CD4-positive, alpha-beta T cell treated with Interleukin-17A for 4 hours (primary cell): ENCODE measurements at regions not wholly inside any gene's neighbourhood (a gene's known extent, or its start where the extent isn't known, plus 50 kb on each side); places are given as distances from the start of the nearest gene placed in this dataset.

Source experiments
- DNase-seq: peaks from one replicate; pipeline ENCODE4 v3.0.0-alpha.2; 2020; ENCODE audit warnings: mixed read lengths

DNA sequence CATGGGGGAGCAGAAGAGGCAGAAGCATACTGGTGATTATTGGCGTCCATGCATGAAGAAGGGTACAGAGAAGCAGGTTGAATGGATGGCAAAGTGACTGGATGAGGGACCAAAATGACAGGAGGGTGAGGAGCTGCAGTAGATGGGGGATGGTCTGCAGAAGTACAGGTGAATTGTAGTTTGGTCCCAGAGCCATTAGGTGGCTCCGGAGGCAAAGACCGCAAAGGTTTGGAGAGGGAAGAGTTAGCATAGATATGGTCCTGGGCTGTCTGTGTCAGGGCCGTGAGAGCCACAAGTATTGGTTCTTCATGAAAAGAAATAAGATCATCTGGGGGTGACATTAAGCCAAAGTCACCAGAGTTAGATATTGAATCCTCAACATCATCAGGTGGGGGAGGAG is 59.0 kb upstream of the ZNF726 start:
- no peak for DNase-seq

DNA sequence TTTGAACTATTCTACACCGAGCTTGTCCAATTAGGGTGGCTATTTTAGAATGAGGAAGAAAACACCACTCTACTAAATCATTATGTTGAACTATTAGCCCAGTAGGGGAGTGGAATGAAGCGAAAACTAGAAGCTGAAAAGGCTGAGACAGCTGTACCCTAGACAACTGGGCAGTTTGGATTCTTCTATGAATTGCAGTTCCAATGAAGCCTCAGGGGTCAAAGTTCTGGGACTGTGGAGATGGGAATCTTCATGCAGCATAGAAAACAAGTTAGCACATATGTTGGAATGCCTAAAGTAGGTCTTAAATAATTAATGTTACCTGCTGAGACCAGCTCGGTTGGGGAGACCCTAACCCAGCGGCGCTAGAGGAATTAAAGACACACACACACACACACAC is 62.7 kb upstream of the ZNF726 start:
- DNase-seq, result no peak

DNA sequence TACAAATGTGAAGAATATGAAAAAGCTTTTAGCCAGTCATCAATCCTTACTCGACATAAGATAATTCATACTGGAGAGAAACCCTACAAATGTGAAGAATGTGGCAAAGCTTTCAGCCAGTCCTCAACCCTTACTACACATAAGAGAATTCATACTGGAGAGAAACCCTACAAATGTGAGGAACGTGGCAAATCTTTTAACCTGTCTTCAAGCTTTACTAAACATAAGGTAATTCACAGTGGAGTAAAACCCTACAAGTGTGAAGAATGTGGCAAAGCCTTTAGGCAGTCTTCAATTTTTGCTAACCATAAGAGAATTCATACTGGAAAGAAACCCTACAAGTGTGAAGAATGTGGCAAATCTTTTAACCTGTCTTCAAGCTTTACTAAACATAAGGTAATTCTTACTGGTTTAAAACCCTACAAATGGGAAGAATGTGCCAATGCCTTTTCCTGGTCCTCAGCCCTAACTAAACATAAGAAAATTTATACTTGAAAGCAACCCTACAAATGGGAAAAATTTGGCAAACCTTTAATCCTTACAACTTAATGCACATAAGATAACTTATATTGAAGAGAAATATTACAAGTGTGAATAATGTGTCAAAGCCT is 74.1 kb upstream of the ZNF681 start:
- DNase-seq, result no peak

DNA sequence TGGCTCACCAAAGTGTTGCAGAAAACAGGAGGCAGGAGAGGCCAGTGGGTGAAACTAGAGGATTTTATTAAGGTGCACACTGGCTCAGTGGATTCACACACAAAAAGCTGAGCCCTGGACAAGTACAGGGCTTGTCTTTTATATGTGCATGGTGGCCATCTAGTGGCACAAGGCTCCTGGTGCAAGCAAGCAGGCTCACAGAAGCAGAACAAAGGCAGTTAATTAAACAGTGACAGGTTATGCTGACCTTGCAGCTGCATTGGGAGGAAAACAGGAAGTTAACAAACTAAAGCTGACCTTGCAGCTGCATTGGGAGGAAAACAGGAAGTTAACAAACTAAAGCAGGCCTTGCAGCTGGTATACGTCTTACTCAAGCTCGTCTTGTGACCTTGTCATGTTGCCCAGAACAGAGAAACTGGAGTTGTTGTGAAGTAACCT is 65.3 kb upstream of the ZNF681 start:
- DNase-seq, result no peak

DNA sequence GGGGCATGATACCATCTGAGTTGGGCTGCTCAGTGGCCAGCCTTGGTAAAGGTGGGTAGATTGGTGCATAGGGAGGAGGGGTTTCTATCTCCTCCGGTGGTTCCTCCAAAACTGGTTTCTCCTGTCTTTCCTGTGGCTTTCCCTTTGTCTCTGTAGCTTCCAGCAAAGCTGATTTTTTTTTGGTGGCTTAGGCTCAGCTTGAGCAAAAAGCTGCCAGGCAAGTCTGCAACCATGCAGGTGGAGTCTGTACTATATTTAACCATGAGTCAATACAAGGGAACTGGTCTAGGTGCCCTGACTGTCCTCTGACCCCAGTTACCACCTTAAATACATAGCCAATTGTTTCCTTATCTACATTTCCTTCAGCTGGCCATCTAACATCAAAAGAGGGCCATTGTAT is 64.0 kb upstream of the ZNF681 start:
- no peak for DNase-seq

DNA sequence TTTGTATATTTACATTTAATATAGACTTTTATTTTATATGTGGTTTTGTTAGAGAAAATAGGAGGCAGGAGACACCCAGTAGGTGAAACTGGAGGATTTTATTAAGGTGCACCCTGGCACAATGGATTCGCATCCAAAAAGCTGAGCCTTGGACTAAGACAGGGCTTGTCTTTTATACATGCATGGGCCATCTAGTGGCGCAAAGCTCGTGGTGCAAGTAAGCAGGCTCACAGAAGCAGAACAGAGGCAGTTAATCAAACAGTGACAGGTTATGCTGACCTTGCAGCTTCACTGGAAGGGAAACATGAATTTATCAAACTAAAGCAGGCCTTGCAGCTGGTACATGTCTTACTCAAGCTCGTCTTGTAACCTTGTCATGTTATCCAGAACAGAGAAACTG is 58.8 kb upstream of the ZNF681 start:
- peak; percentile 56 for DNase-seq

DNA sequence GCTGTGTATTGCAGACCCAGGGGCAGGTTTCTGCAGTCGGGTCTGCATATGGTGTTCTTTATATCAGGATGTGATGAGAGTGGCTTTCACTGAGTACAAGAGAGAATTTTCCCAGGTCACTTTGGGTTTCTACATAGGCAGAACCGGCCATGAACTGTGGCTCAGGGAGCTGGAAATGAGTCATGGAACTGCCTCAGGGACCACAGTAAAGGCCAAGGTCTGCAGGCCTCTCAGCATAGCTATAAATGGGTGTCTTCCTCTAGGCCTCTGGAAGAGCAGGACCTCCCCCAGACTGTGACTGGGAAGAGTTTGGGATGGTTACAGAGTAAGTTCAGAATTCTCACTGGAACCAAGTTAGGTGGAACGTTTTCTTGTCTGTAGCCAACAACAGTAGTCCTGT is 51.8 kb upstream of the ZNF681 start:
- no peak for DNase-seq
